ENCODE measurements at regions not wholly inside any gene's neighbourhood (a gene's known extent, or its start where the extent isn't known, plus 50 kb on each side); places are given as distances from the start of the nearest gene placed in this dataset.

DNA sequence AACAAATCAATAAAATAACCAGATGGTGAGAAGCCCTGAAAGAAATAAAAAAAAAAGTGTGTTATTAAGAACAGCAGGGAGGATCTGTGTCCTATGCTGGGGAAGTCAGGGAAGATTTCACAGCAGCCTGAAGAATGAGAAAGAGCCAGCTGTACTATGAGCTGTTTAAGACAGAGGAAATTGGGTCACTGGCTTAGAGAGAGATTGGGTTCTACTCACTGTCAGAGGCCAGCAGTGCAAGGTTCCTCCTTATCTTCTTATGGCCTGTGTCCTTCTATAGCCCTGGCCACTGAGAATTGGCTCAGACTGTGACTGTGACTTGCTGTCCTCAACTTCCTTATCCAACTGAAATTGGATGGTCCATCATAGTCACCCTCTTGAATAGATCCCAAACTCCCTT lies 54.8 kb upstream of the FDX1 start:
- TF ChIP-seq POLR2AphosphoS5 (IDR thresholded peaks at IDR 0.05) (no peak), EP300 (IDR thresholded peaks at IDR 0.05; ENCODE audit: low read depth) (no peak), CTCF (IDR thresholded peaks at IDR 0.05) (no peak)
